ENCODE measurements at regions not wholly inside any gene's neighbourhood (a gene's known extent, or its start where the extent isn't known, plus 50 kb on each side); places are given as distances from the start of the nearest gene placed in this dataset.

DNA sequence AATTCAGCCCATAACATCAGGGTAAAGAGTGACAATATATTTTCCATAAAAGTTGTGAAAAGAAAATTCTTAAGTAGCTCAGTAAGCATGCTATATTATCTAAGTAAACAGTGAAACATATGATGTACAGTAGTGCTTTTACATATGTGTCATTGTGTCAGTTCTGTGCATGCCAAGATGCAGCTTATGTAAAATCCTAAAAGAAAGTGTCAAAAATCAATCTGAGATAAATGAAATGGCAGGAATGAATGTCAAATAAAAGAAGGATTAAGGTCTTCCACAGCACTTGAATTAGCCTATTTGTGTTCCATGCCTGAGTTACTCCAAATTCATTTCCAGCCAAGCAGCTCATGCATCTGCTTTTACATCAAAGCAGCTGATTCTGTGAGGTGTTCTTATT, 452.7 kb upstream of the HS3ST1 start:
- Histone ChIP-seq H3K27me3 (ENCODE audit: insufficient read depth, low read length) (no peaks in the 10 kb centered on the region), H4K20me1 (ENCODE audit: insufficient read depth) (no peaks in the 10 kb centered on the region), H3K4me3 (replicated peaks in 1 of 2; ENCODE audit: low read depth in 1 of 2, low read length in 2 of 2) (no peak overlapping the region), H3K36me3 (ENCODE audit: control insufficient read depth in 1 of 2, insufficient read depth in 2 of 2, low read length in 2 of 2) (no peaks in the 10 kb centered on the region), H3K9ac (ENCODE audit: low read length) (no peak overlapping the region), H3K79me2 (ENCODE audit: insufficient read depth, low read length) (no peaks in the 10 kb centered on the region), H3K4me2 (ENCODE audit: low read length) (no peak overlapping the region), H3K4me1 (ENCODE audit: control insufficient read depth in 1 of 2, insufficient read depth in 2 of 2, low read length in 2 of 2) (no peaks in the 10 kb centered on the region), H3K9me3 (ENCODE audit: control insufficient read depth in 1 of 2, insufficient read depth in 1 of 2, low read depth in 1 of 2, low read length in 2 of 2) (no peaks in the 10 kb centered on the region), H3K27ac (ENCODE audit: low read depth, low read length) (no peak overlapping the region), H2AFZ (ENCODE audit: low read depth, low read length, poor library complexity, severe bottlenecking) (no peak overlapping the region), H3K9me2 (ENCODE audit: insufficient read depth) (no peaks in the 10 kb centered on the region)
- intact Hi-C loops (cut with micrococcal nuclease): no loop called here
- no peak for DNase-seq (ENCODE audit: low read depth, low spot score)
- CTCF ChIA-PET: no interaction called here
- POLR2A ChIA-PET: no interaction called here
- TF ChIP-seq CEBPB (IDR thresholded peaks at IDR 0.05; ENCODE audit: low read depth): no peak
- TF ChIP-seq RAD21 (IDR thresholded peaks at IDR 0.05; ENCODE audit: low read depth): no peak
- TF ChIP-seq, protein P1, sequence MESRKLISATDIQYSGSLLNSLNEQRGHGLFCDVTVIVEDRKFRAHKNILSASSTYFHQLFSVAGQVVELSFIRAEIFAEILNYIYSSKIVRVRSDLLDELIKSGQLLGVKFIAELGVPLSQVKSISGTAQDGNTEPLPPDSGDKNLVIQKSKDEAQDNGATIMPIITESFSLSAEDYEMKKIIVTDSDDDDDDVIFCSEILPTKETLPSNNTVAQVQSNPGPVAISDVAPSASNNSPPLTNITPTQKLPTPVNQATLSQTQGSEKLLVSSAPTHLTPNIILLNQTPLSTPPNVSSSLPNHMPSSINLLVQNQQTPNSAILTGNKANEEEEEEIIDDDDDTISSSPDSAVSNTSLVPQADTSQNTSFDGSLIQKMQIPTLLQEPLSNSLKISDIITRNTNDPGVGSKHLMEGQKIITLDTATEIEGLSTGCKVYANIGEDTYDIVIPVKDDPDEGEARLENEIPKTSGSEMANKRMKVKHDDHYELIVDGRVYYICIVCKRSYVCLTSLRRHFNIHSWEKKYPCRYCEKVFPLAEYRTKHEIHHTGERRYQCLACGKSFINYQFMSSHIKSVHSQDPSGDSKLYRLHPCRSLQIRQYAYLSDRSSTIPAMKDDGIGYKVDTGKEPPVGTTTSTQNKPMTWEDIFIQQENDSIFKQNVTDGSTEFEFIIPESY (IDR thresholded peaks at IDR 0.05; ENCODE audit: extremely low read depth, insufficient replicate concordance, low read length): no peak
- no peak for TF ChIP-seq TCF7L2 (IDR thresholded peaks at IDR 0.05; ENCODE audit: borderline replicate concordance, extremely low read depth, insufficient read depth, insufficient read length)
- TF ChIP-seq REST (IDR thresholded peaks at IDR 0.05; ENCODE audit: low read depth): no peak
- TF ChIP-seq SIN3A (IDR thresholded peaks at IDR 0.05; ENCODE audit: low read depth): no peak
- TF ChIP-seq POLR2A (IDR thresholded peaks at IDR 0.05; ENCODE audit: borderline replicate concordance, extremely low read depth, insufficient read depth, insufficient read length): no peak
- TF ChIP-seq ATF3 (IDR thresholded peaks at IDR 0.05): no peak
- no peak for TF ChIP-seq ELF1 (IDR thresholded peaks at IDR 0.05; ENCODE audit: borderline replicate concordance, low read depth)
- no peak for TF ChIP-seq EZH2phosphoT487 (IDR thresholded peaks at IDR 0.05; ENCODE audit: borderline replicate concordance)
- TF ChIP-seq CTCF (IDR thresholded peaks at IDR 0.05 in 2 of 3, conservative IDR thresholded peaks at IDR 0.05 in 1 of 3; ENCODE audit: borderline replicate concordance in 1 of 3, insufficient read depth in 1 of 3, low read depth in 2 of 3, low read length in 2 of 3): no peak
- TF ChIP-seq, protein P2, sequence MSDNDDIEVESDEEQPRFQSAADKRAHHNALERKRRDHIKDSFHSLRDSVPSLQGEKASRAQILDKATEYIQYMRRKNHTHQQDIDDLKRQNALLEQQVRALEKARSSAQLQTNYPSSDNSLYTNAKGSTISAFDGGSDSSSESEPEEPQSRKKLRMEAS (IDR thresholded peaks at IDR 0.05): no peak
- TF ChIP-seq YY1 (IDR thresholded peaks at IDR 0.05; ENCODE audit: extremely low read depth, insufficient replicate concordance, low read depth, low read length): no peak
- TF ChIP-seq EGR1 (IDR thresholded peaks at IDR 0.05; ENCODE audit: low read depth): no peak
- no peak for TF ChIP-seq JUND (IDR thresholded peaks at IDR 0.05)
- no peak for TF ChIP-seq ZFX (IDR thresholded peaks at IDR 0.05)
- no peak for ATAC-seq
- BruUV-seq (replicated peaks): no TSS peak
- RAD21 ChIA-PET (ENCODE audit: low non-redundant PET in 1 of 2, low total read pairs in 2 of 2, uncharacterized antibody in 2 of 2, unreplicated experiment in 2 of 2): no interaction called here
